Astrocyte of the spinal cord (primary cell): ENCODE measurements at regions not wholly inside any gene's neighbourhood (a gene's known extent, or its start where the extent isn't known, plus 50 kb on each side); places are given as distances from the start of the nearest gene placed in this dataset.

Experiments
- DNase-seq: peaks from one replicate; pipeline ENCODE4 v3.0.0; 2011; ENCODE audit warnings: low read depth, low spot score
- H3K4me3 ChIP-seq: 2 replicates; pipeline ENCODE4 v1.5.1; 2011; ENCODE audit warnings: low read depth, mild to moderate bottlenecking, low read length, moderate library complexity
- CTCF ChIP-seq: IDR thresholded peaks from 2 replicates; pipeline ENCODE4 v1.5.1; 2012; ENCODE audit warnings: low read depth, mild to moderate bottlenecking, low read length, inconsistent platforms
- in situ Hi-C: cut with HindIII; loops from 2 replicates; pipeline ENCODE4 v1.10.0; 2017; ENCODE audit warnings: low sequenced_read_pairs

GRCh38 chr10:110437351-110437605 is 60.4 kb upstream of the DUSP5 start:
- in situ Hi-C loops, result no loop called here
- no peak overlapping the region for H3K4me3 ChIP-seq
- no peak for TF ChIP-seq CTCF
- DNase-seq, result no peak

- in situ Hi-C loops, result no loop called here
- H3K4me3 ChIP-seq, result no peak overlapping the region
- no peak for TF ChIP-seq CTCF
- DNase-seq, result no peak
Measured at GRCh38 chr10:110437761-110438341, 59.9 kb upstream of the DUSP5 start.

GRCh38 chr10:110442746-110443145 is 55.0 kb upstream of the DUSP5 start:
- in situ Hi-C loops, result no loop called here
- no peak overlapping the region for H3K4me3 ChIP-seq
- DNase-seq, result no peak
- TF ChIP-seq CTCF, result no peak

GRCh38 chr10:110443239-110444003 is 54.3 kb upstream of the DUSP5 start:
- DNase-seq, result no peak
- in situ Hi-C loops, result no loop called here

GRCh38 chr10:110444004-110444337 is 53.7 kb upstream of the DUSP5 start:
- in situ Hi-C loops, result no loop called here
- no peak overlapping the region for H3K4me3 ChIP-seq
- no peak for DNase-seq
- no peak for TF ChIP-seq CTCF

More at GRCh38 chr10:110443239-110444003, 54.3 kb upstream of the DUSP5 start:
- no peak overlapping the region for H3K4me3 ChIP-seq
- TF ChIP-seq CTCF, result no peak

GRCh38 chr10:110445871-110446270 is 51.8 kb upstream of the DUSP5 start:
- in situ Hi-C loops, result no loop called here
- no peak for DNase-seq
- no peak overlapping the region for H3K4me3 ChIP-seq
- no peak for TF ChIP-seq CTCF
